PFSK-1 (cell line): ENCODE measurements at regions not wholly inside any gene's neighbourhood (a gene's known extent, or its start where the extent isn't known, plus 50 kb on each side); places are given as distances from the start of the nearest gene placed in this dataset.

ENCODE experiments used
- FOXP2 ChIP-seq: optimal IDR thresholded peaks from 2 replicates; pipeline ENCODE3; 2011; ENCODE audit warnings: borderline replicate concordance, control low read depth, inconsistent platforms; ENCODE audit not compliant: insufficient read depth; ENCODE audit errors: extremely low read length, extremely low read depth
- POLR2AphosphoS5 ChIP-seq: IDR thresholded peaks from 2 replicates; pipeline ENCODE4 v1.6.1; 2012; ENCODE audit warnings: low read depth, mild to moderate bottlenecking, control low read depth, low read length, moderate library complexity
- SIN3A ChIP-seq: IDR thresholded peaks from 2 replicates; pipeline ENCODE4 v1.6.1; 2012; ENCODE audit warnings: mild to moderate bottlenecking, low read length, moderate library complexity, borderline replicate concordance; ENCODE audit not compliant: insufficient read depth
- TAF1 ChIP-seq: IDR thresholded peaks from 2 replicates; pipeline ENCODE4 v1.6.1; 2012; ENCODE audit warnings: low read length, control low read depth, borderline replicate concordance; ENCODE audit not compliant: insufficient read depth
- TF ChIP-seq, protein P1 (sequence below), 2 experiments: IDR thresholded peaks; 2 replicates each; pipeline versions ENCODE4 v1.6.1 to v1.8.0; 2011 to 2012; ENCODE audit warnings: low read depth in 2 of 2, low read length in 2 of 2, control low read depth in 1 of 2, inconsistent platforms in 1 of 2, mild to moderate bottlenecking in 1 of 2, moderate library complexity in 1 of 2; ENCODE audit not compliant: insufficient read depth in 1 of 2

DNA sequence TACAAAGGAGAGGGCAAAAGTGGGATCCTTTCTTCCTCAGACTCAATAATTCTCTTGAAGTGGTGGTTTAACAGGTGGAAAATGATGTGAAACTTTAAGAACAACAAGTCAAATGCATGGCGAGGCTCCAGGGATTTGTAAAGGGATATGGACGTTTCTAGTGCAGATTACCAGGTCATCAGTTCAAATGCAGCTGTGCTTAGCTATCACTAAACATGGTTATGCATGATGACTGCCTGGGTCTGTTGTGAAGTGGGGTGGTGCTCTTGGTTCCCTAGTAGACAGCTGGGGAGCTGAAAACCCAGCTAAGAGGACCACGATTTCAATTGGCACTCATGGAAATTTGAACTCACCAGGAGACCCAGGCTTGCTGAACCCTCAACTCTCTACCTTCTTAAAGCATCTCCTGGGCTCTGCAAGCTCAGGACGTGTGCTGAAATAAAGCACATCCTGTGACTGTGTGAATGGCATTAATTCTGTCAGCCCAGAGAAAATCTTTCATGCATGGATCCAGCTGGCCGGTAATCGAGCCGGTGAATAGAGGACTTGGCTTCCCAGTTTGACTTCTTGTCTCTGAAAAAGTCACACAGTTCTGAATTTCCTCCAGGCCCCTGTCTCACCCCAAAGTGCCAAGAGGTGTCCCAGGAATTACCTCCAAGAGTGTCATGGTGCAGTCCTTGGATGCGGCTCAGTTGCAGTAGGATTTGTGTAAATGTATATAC lies 146.1 kb downstream of the MTX2 start:
- TF ChIP-seq FOXP2 (no peak), POLR2AphosphoS5 (no peak), SIN3A (no peak)
- TF ChIP-seq, protein P1, sequence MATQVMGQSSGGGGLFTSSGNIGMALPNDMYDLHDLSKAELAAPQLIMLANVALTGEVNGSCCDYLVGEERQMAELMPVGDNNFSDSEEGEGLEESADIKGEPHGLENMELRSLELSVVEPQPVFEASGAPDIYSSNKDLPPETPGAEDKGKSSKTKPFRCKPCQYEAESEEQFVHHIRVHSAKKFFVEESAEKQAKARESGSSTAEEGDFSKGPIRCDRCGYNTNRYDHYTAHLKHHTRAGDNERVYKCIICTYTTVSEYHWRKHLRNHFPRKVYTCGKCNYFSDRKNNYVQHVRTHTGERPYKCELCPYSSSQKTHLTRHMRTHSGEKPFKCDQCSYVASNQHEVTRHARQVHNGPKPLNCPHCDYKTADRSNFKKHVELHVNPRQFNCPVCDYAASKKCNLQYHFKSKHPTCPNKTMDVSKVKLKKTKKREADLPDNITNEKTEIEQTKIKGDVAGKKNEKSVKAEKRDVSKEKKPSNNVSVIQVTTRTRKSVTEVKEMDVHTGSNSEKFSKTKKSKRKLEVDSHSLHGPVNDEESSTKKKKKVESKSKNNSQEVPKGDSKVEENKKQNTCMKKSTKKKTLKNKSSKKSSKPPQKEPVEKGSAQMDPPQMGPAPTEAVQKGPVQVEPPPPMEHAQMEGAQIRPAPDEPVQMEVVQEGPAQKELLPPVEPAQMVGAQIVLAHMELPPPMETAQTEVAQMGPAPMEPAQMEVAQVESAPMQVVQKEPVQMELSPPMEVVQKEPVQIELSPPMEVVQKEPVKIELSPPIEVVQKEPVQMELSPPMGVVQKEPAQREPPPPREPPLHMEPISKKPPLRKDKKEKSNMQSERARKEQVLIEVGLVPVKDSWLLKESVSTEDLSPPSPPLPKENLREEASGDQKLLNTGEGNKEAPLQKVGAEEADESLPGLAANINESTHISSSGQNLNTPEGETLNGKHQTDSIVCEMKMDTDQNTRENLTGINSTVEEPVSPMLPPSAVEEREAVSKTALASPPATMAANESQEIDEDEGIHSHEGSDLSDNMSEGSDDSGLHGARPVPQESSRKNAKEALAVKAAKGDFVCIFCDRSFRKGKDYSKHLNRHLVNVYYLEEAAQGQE (IDR thresholded peaks at IDR 0.05; ENCODE audit: insufficient read depth in 1 of 2, low read depth in 2 of 2, low read length in 2 of 2): no peak

DNA sequence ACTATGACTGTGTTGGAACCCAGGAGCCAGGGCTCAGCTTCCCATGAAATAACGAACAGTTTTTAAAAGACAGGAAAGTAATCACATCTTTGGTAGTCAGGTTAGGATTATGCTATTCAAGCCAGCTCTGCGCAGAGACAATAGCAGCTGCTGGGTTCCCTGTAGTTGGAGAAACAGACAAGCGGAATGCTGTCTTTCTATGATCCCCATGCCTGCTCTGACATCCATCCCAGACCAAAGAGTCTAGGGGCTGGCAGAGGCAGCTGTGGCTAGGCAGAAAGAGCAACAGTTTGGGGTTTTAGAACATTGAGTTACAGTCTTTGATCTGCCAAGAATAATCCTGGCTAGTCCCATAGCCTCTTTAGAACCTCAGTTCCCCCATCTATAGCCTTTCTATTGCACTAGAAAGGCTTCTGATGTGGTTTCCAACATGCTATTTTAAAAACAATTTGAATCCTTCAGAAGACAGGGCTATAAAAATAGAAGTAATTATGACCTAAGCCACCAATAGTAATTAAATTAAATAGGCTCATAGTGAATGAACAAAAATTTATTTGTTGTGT lies 146.8 kb downstream of the MTX2 start:
- no peak for TF ChIP-seq POLR2AphosphoS5
- TF ChIP-seq, protein P1 (IDR thresholded peaks at IDR 0.05; ENCODE audit: insufficient read depth in 1 of 2, low read depth in 2 of 2, low read length in 2 of 2): no peak
- no peak for TF ChIP-seq FOXP2
- TF ChIP-seq TAF1: no peak
- TF ChIP-seq SIN3A: no peak

DNA sequence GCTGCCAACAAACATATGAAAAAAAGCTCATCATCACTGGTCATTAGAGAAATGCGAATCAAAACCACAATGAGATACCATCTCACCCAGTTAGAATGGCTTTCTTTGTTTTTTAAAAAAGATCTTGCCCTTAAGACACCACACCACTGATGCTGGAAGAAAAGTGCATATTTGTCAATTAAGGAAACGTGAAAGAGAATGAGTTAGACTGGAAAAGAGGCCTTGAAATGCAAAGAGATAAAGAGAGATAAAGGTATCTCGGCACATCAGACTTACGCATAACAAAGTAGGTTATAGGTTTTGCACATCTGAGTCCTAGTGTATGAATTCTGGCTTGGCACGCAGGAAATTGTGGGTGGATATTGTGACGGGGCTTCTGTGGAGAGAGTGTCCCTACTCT lies 149.5 kb downstream of the MTX2 start:
- TF ChIP-seq POLR2AphosphoS5 (no peak), FOXP2 (no peak), SIN3A (no peak), TAF1 (no peak)
- TF ChIP-seq, protein P1 (IDR thresholded peaks at IDR 0.05; ENCODE audit: insufficient read depth in 1 of 2, low read depth in 2 of 2, low read length in 2 of 2): no peak

DNA sequence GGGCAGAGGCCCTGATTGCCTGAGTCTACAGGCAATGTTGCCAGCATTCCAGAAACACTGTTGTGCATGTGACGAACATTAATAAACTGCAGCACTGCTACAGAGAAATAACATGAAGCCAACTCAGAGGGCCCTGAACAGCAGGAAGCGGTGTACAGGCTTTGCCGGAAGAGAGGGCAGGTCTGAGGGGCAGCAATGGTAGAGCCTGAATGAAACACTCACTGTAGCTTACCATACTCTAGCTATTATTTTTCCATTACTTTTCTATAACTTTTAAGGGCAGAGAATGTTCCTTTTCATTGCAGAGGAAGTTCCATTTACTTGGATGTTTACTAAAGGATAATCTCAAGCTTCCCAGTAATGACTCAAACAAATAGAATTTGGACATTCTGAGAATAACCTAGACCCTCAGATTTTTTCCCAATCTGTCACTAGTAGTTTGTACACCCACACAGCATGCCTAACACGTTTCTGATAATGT lies 150.4 kb downstream of the MTX2 start:
- TF ChIP-seq TAF1 (no peak), SIN3A (no peak), FOXP2 (no peak), POLR2AphosphoS5 (no peak)
- TF ChIP-seq, protein P1 (IDR thresholded peaks at IDR 0.05; ENCODE audit: insufficient read depth in 1 of 2, low read depth in 2 of 2, low read length in 2 of 2): no peak
